Activated CD8-positive, alpha-beta T cell treated with anti-CD3 and anti-CD28 coated beads for 36 hours (primary cell): ENCODE measurements at regions not wholly inside any gene's neighbourhood (a gene's known extent, or its start where the extent isn't known, plus 50 kb on each side); places are given as distances from the start of the nearest gene placed in this dataset.
"Not testable (repeated sequence)": the region's sequence is repeated elsewhere in the genome, so short reads cannot be mapped to it uniquely, and the experiment has no call there.

Source experiments
- ATAC-seq: fragments of 200-7000 bp; cut with Tn5 transposase; one replicate; pipeline ENCODE4 v1.10.0; 2021; ENCODE audit warnings: mild to moderate bottlenecking, moderate library complexity
- CTCF ChIA-PET: fragments of 350-600 bp; sonication (Branson Sonifier 250); formaldehyde crosslinking; loops from one replicate; lab custom pipeline; 2021; ENCODE audit warnings: antibody characterized with exemption; lab: Charles Lee
- POLR2A ChIA-PET: fragments of 350-600 bp; sonication (Branson Sonifier 250); formaldehyde crosslinking; loops from one replicate; lab custom pipeline; 2021; ENCODE audit warnings: antibody characterized with exemption; lab: Charles Lee
- DNase-seq: peaks from one replicate; pipeline ENCODE4 v3.0.0-alpha.2; 2020
- H3K27ac Mint-ChIP-seq: one replicate; pipeline ENCODE4 v1.8.0; 2021; ENCODE audit warnings: mild to moderate bottlenecking, mixed read lengths
- H3K27me3 Mint-ChIP-seq: one replicate; pipeline ENCODE4 v1.8.0; 2021; ENCODE audit warnings: mixed read lengths
- H3K36me3 Mint-ChIP-seq: one replicate; pipeline ENCODE4 v1.8.0; 2021; ENCODE audit warnings: low read depth, mixed read lengths
- H3K4me1 Mint-ChIP-seq: one replicate; pipeline ENCODE4 v1.8.0; 2021; ENCODE audit warnings: low read depth, mixed read lengths
- H3K4me3 Mint-ChIP-seq: one replicate; pipeline ENCODE4 v1.8.0; 2021; ENCODE audit warnings: mild to moderate bottlenecking, moderate library complexity, mixed read lengths
- H3K9me3 Mint-ChIP-seq: one replicate; pipeline ENCODE4 v1.8.0; 2021; ENCODE audit warnings: mixed read lengths
- intact Hi-C: fragments of 100-400 bp; cut with micrococcal nuclease; formaldehyde crosslinking; loops from one replicate; pipeline ENCODE4 v1.10.0; 2022
- TF ChIP-seq, protein P1 (sequence below): fragments of 200-600 bp; IDR thresholded peaks from one replicate; pipeline ENCODE4 v1.8.0; 2022; ENCODE audit warnings: antibody characterized with exemption, mild to moderate bottlenecking

DNA sequence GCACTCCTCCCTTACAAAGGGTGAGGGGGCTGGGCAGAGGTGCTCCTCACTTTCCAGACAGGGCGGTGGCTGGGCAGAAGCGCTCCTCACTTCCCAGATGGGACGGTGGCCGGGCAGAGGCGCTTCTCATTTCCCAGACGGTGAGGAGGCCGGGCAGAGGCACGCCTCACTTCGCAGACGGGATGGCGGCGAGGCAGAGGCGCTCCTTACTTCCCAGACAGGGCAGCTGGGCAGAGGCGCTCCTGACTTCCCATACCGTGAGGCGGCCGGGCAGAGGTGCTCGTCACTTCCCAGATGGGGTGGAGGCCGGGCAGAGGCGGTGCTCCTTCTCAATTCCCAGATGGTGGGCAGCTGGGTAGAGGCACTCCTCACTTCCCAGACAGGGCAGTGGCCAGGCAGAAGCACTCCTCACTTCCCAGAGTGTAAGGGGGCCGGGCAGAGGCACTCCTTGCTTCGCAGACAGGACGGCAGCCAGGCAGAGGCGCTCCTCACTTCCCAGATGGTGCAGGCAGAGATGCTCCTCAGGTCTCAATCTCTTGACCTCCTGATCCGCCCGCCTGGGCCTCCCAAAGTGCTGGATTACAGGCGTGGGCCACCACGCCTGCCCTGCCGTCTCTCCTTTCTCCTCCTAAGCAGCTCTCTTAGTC lies 1623.9 kb upstream of the GOT2 start:
- H3K36me3 Mint-ChIP-seq, H3K27ac Mint-ChIP-seq, H3K4me3 Mint-ChIP-seq, H3K4me1 Mint-ChIP-seq, H3K27me3 Mint-ChIP-seq, DNase-seq, H3K9me3 Mint-ChIP-seq, POLR2A ChIA-PET, intact Hi-C loops, CTCF ChIA-PET, ATAC-seq: not testable (repeated sequence)

DNA sequence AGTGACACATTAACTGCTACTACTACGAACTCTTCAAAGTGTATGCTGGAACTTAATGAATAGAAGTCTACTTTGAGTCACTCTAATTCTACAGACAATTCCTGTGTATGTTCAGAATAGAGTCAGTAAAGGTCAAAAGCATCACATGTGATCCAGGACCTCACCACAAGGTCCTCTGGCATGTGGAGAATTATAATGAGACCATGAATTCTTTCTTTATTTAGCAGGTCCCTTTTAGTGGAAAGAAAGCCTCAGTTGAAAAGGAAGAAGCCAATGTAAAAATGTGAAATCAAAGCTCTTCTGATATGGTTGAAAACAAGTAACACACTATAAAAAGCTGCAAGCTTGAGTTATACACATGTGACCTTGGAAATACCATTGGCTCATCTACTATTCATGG lies 1612.1 kb upstream of the GOT2 start:
- POLR2A ChIA-PET, result interaction anchor here (0.5 kb wide), 1 partner anchor 30 kb away, joined by 3 read pairs; no protein-coding TSS in a partner anchor
- Mint-ChIP-seq H3K4me1 (no peaks in the 10 kb centered on the region), H3K4me3 (no peak overlapping the region), H3K27ac (no peak overlapping the region), H3K36me3 (no peaks in the 10 kb centered on the region), H3K9me3 (peaks cover 7% of the 10 kb centered on the region), H3K27me3 (no peaks in the 10 kb centered on the region)
- DNase-seq (no peak), ATAC-seq (no peak)
- TF ChIP-seq, protein P1, sequence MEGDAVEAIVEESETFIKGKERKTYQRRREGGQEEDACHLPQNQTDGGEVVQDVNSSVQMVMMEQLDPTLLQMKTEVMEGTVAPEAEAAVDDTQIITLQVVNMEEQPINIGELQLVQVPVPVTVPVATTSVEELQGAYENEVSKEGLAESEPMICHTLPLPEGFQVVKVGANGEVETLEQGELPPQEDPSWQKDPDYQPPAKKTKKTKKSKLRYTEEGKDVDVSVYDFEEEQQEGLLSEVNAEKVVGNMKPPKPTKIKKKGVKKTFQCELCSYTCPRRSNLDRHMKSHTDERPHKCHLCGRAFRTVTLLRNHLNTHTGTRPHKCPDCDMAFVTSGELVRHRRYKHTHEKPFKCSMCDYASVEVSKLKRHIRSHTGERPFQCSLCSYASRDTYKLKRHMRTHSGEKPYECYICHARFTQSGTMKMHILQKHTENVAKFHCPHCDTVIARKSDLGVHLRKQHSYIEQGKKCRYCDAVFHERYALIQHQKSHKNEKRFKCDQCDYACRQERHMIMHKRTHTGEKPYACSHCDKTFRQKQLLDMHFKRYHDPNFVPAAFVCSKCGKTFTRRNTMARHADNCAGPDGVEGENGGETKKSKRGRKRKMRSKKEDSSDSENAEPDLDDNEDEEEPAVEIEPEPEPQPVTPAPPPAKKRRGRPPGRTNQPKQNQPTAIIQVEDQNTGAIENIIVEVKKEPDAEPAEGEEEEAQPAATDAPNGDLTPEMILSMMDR, result no peak
- intact Hi-C loops, result no loop called here
- CTCF ChIA-PET, result no interaction called here

DNA sequence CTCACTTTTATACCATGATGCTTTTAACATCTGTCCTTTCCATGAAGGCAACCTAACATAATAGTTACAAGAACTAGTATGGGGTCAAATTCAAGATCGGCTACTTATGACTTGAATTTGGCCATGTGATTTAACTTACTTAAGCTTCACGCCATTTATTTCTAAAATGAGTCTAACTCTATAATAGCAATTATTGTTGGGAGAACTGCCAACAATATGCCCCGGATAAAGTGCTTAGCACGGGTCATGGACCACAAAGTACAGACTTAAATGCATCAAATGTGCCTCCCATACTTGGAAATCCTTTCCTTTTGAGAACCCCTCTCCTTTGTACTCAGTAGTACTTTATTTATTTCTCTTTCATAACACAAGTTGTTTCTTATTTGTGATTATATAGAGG lies 1603.6 kb upstream of the GOT2 start:
- intact Hi-C loops, result no loop called here
- TF ChIP-seq, protein P1, result no peak
- ATAC-seq, result no peak
- H3K36me3 Mint-ChIP-seq, result no peaks in the 10 kb centered on the region
- no peaks in the 10 kb centered on the region for H3K27me3 Mint-ChIP-seq
- CTCF ChIA-PET, result no interaction called here
- peaks cover 4% of the 10 kb centered on the region for H3K9me3 Mint-ChIP-seq
- no peak overlapping the region for H3K4me3 Mint-ChIP-seq
- DNase-seq, result no peak
- H3K4me1 Mint-ChIP-seq, result no peaks in the 10 kb centered on the region
- H3K27ac Mint-ChIP-seq, result no peak overlapping the region
- POLR2A ChIA-PET, result no interaction called here

GRCh38 chr16:60331168-60331567 lies 1597.1 kb upstream of the GOT2 start:
- ATAC-seq (no peak), DNase-seq (no peak)
- Mint-ChIP-seq H3K4me3 (no peak overlapping the region), H3K4me1 (no peaks in the 10 kb centered on the region), H3K36me3 (no peaks in the 10 kb centered on the region), H3K9me3 (peaks cover 13% of the 10 kb centered on the region), H3K27ac (no peak overlapping the region), H3K27me3 (no peaks in the 10 kb centered on the region)
- TF ChIP-seq, protein P1, result no peak
- CTCF ChIA-PET, result no interaction called here
- intact Hi-C loops, result no loop called here
- POLR2A ChIA-PET, result no interaction called here

DNA sequence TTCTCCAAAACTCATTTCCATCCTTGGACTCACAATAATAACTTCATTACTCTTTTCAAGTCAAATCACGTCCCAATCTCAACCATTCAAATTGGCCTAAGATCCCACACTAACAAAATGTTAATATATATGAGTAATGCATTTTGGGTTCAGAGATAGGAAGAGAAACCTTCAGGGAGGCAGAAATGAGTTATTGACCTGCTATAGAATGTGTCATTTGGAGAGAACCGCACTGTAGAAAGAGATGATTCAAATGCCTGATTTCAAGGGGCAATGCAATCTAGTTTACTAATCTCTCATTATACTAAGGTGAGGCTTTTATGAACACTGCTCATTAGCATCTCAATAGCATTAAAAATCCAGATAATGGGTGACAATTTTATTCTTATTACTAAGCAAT lies 1595.0 kb upstream of the GOT2 start:
- ATAC-seq (no peak), DNase-seq (no peak)
- no peaks in the 10 kb centered on the region for H3K36me3 Mint-ChIP-seq
- H3K4me1 Mint-ChIP-seq, result no peaks in the 10 kb centered on the region
- no peak overlapping the region for H3K4me3 Mint-ChIP-seq
- CTCF ChIA-PET, result no interaction called here
- H3K27me3 Mint-ChIP-seq, result no peaks in the 10 kb centered on the region
- H3K9me3 Mint-ChIP-seq, result peaks cover 9% of the 10 kb centered on the region
- no peak overlapping the region for H3K27ac Mint-ChIP-seq
- TF ChIP-seq, protein P1, result no peak
- POLR2A ChIA-PET, result no interaction called here
- intact Hi-C loops, result no loop called here
